Kidney (tissue), 13 donors: ENCODE measurements at regions not wholly inside any gene's neighbourhood (a gene's known extent, or its start where the extent isn't known, plus 50 kb on each side); places are given as distances from the start of the nearest gene placed in this dataset.
A peak's percentile ranks its signal among the peaks of the same experiment; 100 is the strongest.

Source experiments
- DNase-seq, 5 donors: peaks; one replicate each; pipeline ENCODE4 v3.0.0-alpha.2; 2013 to 2020
- FAIRE-seq: peaks from 2 replicates; lab custom pipeline; 2012; peaks lifted over from hg19 to GRCh38; lab: Jason Lieb, UNC
- H3K27ac ChIP-seq, 2 donors: one replicate each; pipeline ENCODE4 v1.7.0; 2013; ENCODE audit warnings: low read depth in 2 of 2, low read length in 2 of 2, inconsistent platforms in 1 of 2
- H3K27me3 ChIP-seq: one replicate; pipeline ENCODE4 v1.7.1; 2013; ENCODE audit warnings: low read length, inconsistent platforms; ENCODE audit not compliant: control insufficient read depth, insufficient read depth
- H3K36me3 ChIP-seq, 3 donors: one replicate each; pipeline versions ENCODE4 v1.7.0 to v1.7.1; 2013; ENCODE audit warnings: low read length in 3 of 3, control low read depth in 1 of 3, inconsistent platforms in 1 of 3; ENCODE audit not compliant: insufficient read depth in 3 of 3, control insufficient read depth in 2 of 3
- H3K4me1 ChIP-seq, 3 donors: one replicate each; pipeline versions ENCODE4 v1.7.0 to v1.7.1; 2013; ENCODE audit warnings: low read length in 3 of 3, inconsistent platforms in 1 of 3, low read depth in 1 of 3; ENCODE audit not compliant: control insufficient read depth in 2 of 3, insufficient read depth in 2 of 3
- H3K4me3 ChIP-seq, 3 donors: one replicate each; pipeline versions ENCODE4 v1.7.0 to v1.8.1; 2013; ENCODE audit warnings: low read length in 3 of 3, control low read depth in 1 of 3, inconsistent platforms in 1 of 3
- H3K9ac ChIP-seq, 3 donors: one replicate each; pipeline versions ENCODE4 v1.7.0 to v1.7.1; 2013; ENCODE audit warnings: low read length in 3 of 3, control low read depth in 1 of 3, inconsistent platforms in 1 of 3
- H3K9me3 ChIP-seq, 3 donors: one replicate each; pipeline versions ENCODE4 v1.7.0 to v1.7.1; 2013; ENCODE audit warnings: low read length in 3 of 3, control low read depth in 1 of 3, inconsistent platforms in 1 of 3; ENCODE audit not compliant: control insufficient read depth in 2 of 3, insufficient read depth in 1 of 3
- intact Hi-C: fragments of 100-400 bp; cut with DNase I; formaldehyde crosslinking; loops from one replicate; pipeline ENCODE4 v1.11.1; 2022
- TF ChIP-seq, protein P1 (sequence below): IDR thresholded peaks from 3 replicates; pipeline ENCODE4 v1.5.1; 2012; ENCODE audit warnings: mild to moderate bottlenecking, moderate library complexity, borderline replicate concordance; ENCODE audit not compliant: insufficient read depth; ENCODE audit errors: extremely low read depth
- donor health status: control.
- donor health status: control.
- donor health status: control.
- donor health status: control.
- donor health status: control.
- donor health status: DM: yes; HTN: yes; CAD: no.
- donor health status: Normal renal cell carcinoma (clear cell type).

DNA sequence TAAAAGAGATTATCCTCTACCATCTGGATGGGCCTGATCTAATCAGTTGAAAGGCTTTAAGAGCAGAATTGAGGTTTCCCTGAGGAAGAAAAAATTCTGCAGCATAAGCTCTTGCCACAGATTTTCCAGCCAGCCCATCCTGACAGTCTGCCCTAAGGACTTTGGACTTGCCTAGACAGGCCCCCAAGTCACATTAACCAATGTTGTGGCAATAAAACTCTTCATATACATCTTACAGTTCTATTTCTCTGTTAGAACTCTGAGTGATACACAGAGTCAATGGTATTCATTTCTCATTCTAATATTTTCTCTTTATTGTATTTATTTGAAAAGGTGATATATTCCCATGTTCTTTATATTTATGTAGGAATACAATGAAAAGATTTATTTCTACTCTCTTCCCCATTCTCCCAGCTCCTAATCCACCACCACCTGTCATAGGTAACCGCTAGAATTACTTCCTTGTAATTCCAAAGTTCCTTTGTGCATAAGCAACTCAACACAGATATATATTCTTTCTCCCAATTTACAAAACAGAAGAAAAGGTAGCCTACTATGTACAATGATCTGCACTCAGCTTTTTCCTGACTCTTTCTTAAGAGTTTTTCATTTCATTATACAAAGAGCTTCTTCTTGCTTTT, 182.1 kb downstream of the CAPZA3 start:
- FAIRE-seq (no peak), DNase-seq (peak in 1 of 5 donors; percentile 12)
- Histone ChIP-seq H3K27me3 (no peaks in the 10 kb centered on the region), H3K9me3 (no peaks in the 10 kb centered on the region), H3K4me1 (no peaks in the 10 kb centered on the region), H3K9ac (no peak overlapping the region), H3K36me3 (no peaks in the 10 kb centered on the region), H3K4me3 (no peak overlapping the region), H3K27ac (no peak overlapping the region)
- TF ChIP-seq, protein P1, sequence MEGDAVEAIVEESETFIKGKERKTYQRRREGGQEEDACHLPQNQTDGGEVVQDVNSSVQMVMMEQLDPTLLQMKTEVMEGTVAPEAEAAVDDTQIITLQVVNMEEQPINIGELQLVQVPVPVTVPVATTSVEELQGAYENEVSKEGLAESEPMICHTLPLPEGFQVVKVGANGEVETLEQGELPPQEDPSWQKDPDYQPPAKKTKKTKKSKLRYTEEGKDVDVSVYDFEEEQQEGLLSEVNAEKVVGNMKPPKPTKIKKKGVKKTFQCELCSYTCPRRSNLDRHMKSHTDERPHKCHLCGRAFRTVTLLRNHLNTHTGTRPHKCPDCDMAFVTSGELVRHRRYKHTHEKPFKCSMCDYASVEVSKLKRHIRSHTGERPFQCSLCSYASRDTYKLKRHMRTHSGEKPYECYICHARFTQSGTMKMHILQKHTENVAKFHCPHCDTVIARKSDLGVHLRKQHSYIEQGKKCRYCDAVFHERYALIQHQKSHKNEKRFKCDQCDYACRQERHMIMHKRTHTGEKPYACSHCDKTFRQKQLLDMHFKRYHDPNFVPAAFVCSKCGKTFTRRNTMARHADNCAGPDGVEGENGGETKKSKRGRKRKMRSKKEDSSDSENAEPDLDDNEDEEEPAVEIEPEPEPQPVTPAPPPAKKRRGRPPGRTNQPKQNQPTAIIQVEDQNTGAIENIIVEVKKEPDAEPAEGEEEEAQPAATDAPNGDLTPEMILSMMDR = no peak
- intact Hi-C loops = no loop called here

DNA sequence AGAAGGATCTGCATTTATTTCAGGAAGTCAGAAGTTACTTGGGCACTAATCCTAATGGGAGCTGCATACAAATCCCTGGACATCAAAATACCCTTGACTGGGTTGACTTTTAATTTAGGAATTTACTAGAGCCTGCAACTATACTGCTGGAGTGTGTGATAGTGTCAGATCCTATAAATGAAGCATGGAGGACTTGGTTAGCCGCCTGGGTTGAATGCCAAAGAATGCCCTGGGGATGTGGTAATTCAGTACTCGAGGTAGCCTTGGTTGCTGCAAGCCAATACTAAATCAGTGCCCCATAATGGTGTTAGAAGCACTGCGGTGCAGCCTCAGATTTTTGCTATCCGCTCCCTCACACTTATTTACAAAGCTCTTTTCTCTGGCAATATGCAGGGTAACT, 184.9 kb downstream of the CAPZA3 start:
- H3K27ac ChIP-seq = no peak overlapping the region
- no peak overlapping the region for H3K4me3 ChIP-seq
- H3K4me1 ChIP-seq = no peaks in the 10 kb centered on the region
- FAIRE-seq (no peak), DNase-seq (no peak)
- H3K9me3 ChIP-seq = no peaks in the 10 kb centered on the region
- intact Hi-C loops = no loop called here
- TF ChIP-seq, protein P1 = no peak
- no peak overlapping the region for H3K9ac ChIP-seq
- H3K27me3 ChIP-seq = no peaks in the 10 kb centered on the region
- H3K36me3 ChIP-seq = no peaks in the 10 kb centered on the region

DNA sequence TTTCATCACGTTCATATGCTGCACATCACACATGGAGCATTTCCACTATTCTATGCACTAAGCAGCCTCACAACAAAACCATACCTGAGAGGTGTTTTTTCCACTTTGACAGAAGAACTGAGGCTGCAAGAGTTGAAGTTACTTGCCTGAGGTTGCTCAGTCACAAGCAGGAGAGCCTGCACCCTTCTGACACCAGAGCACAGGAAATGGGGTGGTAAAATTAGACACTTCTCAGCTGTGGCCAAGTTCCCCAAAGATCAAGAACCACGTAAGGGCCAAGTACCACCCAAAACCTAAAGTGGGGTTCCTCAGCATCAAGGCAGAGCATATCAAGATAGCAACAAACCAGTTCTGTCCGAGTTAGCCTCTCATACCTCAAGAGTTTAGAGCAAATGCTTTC, 185.8 kb downstream of the CAPZA3 start:
- FAIRE-seq (no peak), DNase-seq (no peak)
- Histone ChIP-seq H3K4me3 (no peak overlapping the region), H3K4me1 (no peaks in the 10 kb centered on the region), H3K9me3 (no peaks in the 10 kb centered on the region), H3K27ac (no peak overlapping the region), H3K36me3 (no peaks in the 10 kb centered on the region), H3K27me3 (no peaks in the 10 kb centered on the region), H3K9ac (no peak overlapping the region)
- intact Hi-C loops = no loop called here
- TF ChIP-seq, protein P1 = no peak

DNA sequence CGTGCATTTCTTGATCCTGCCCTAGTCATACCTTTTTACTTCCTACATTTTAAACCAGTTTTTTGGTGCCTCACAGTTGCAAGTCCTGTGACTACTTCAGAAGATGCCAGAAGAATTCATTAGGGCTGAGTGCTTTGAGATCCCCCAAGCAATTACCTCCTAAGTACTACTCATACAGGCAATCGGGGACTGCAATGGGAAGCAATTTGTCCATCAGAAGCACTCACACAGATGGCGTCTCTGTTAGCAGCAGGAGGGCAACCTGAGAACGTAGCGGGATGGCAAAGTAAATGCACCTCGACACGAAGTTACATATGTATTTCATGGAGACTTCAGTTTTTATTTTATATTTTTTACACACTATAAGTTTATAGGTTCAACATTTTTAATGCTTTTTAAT, 188.3 kb downstream of the CAPZA3 start:
- no peaks in the 10 kb centered on the region for H3K27me3 ChIP-seq
- H3K4me1 ChIP-seq = no peaks in the 10 kb centered on the region
- intact Hi-C loops = no loop called here
- H3K36me3 ChIP-seq = no peaks in the 10 kb centered on the region
- FAIRE-seq = no peak
- TF ChIP-seq, protein P1 = no peak
- no peak overlapping the region for H3K9ac ChIP-seq
- no peak overlapping the region for H3K27ac ChIP-seq
- DNase-seq = no peak
- no peak overlapping the region for H3K4me3 ChIP-seq
- no peaks in the 10 kb centered on the region for H3K9me3 ChIP-seq
